SK-N-MC (cell line): ENCODE measurements at regions not wholly inside any gene's neighbourhood (a gene's known extent, or its start where the extent isn't known, plus 50 kb on each side); places are given as distances from the start of the nearest gene placed in this dataset.

ENCODE experiments used
- EZH2 ChIP-seq: fragments of 200-600 bp; sonication (generic); IDR thresholded peaks from one replicate; pipeline ENCODE4 v1.6.1; 2017; ENCODE audit warnings: antibody characterized with exemption
- POLR2AphosphoS5 ChIP-seq: IDR thresholded peaks from 2 replicates; pipeline ENCODE4 v1.6.1; 2012; ENCODE audit warnings: mild to moderate bottlenecking, low read depth, low read length, borderline replicate concordance

GRCh38 chr10:44578271-44578670 is 193.4 kb upstream of the CXCL12 start:
- TF ChIP-seq POLR2AphosphoS5 (no peak), EZH2 (no peak)
